GM23338 (cell line): ENCODE measurements at regions not wholly inside any gene's neighbourhood (a gene's known extent, or its start where the extent isn't known, plus 50 kb on each side); places are given as distances from the start of the nearest gene placed in this dataset.

Experiments used
- EZH2 ChIP-seq: fragments of 200-600 bp; sonication (generic); IDR thresholded peaks from one replicate; pipeline ENCODE4 v1.8.0; 2017; ENCODE audit warnings: antibody characterized with exemption, mild to moderate bottlenecking, low read depth; ENCODE audit not compliant: unreplicated experiment
- EZH2phosphoT487 ChIP-seq: fragments of 200-600 bp; sonication (generic); IDR thresholded peaks from one replicate; pipeline ENCODE4 v1.8.1; 2018; ENCODE audit warnings: antibody characterized with exemption; ENCODE audit not compliant: unreplicated experiment
- JUNB ChIP-seq: IDR thresholded peaks from one replicate; pipeline ENCODE4 v1.6.1; 2016; ENCODE audit warnings: antibody characterized with exemption; ENCODE audit not compliant: unreplicated experiment
- NANOG ChIP-seq: IDR thresholded peaks from 2 replicates; pipeline ENCODE4 v1.6.1; 2016; ENCODE audit warnings: antibody characterized with exemption, borderline replicate concordance
- POLR2AphosphoS5 ChIP-seq: IDR thresholded peaks from 2 replicates; pipeline ENCODE4 v1.6.1; 2016; ENCODE audit warnings: antibody characterized with exemption, low read depth
- ZNF114 ChIP-seq: fragments of 250-450 bp; sonication (Bioruptor Pico); IDR thresholded peaks from 2 replicates; pipeline ENCODE4 v1.5.0; 2020; ENCODE audit warnings: mild to moderate bottlenecking, moderate library complexity
- TF ChIP-seq, protein P1 (sequence below), 2 experiments: fragments of 200-600 bp in 1 of 2; sonication (generic) in 1 of 2; conservative IDR thresholded peaks; 2 replicates each; pipeline versions ENCODE4 v1.5.1 to v1.6.1; 2016 to 2017; ENCODE audit warnings: antibody characterized with exemption in 2 of 2, low read depth in 2 of 2, mild to moderate bottlenecking in 2 of 2, moderate library complexity in 1 of 2
- TF ChIP-seq, protein P2 (sequence below): IDR thresholded peaks from one replicate; pipeline ENCODE4 v1.6.1; 2018; ENCODE audit warnings: antibody characterized with exemption; ENCODE audit not compliant: unreplicated experiment
- TF ChIP-seq, protein P3 (sequence below): IDR thresholded peaks from 2 replicates; pipeline ENCODE4 v1.6.1; 2016; ENCODE audit warnings: antibody characterized with exemption

DNA sequence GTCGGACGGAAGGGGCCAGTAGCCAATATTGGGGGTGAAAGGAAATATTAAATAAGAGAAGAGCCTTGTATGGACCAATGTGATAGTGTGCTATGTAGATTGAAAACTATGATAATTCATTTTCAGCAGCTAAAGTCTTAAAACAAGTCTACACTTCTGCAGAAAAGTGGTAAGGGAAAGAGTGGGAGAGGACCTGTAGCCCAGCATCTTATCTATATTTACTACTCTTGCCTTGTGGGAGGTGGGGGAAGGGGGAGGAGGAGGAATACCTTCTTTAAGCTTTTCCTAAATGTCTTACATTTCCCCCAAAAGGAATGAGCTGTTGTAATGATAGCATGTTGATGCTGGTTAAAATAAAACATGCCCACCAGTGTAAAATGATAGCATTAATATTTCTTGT, 220.0 kb upstream of the SPRY1 start:
- no peak for TF ChIP-seq EZH2
- TF ChIP-seq, protein P1, sequence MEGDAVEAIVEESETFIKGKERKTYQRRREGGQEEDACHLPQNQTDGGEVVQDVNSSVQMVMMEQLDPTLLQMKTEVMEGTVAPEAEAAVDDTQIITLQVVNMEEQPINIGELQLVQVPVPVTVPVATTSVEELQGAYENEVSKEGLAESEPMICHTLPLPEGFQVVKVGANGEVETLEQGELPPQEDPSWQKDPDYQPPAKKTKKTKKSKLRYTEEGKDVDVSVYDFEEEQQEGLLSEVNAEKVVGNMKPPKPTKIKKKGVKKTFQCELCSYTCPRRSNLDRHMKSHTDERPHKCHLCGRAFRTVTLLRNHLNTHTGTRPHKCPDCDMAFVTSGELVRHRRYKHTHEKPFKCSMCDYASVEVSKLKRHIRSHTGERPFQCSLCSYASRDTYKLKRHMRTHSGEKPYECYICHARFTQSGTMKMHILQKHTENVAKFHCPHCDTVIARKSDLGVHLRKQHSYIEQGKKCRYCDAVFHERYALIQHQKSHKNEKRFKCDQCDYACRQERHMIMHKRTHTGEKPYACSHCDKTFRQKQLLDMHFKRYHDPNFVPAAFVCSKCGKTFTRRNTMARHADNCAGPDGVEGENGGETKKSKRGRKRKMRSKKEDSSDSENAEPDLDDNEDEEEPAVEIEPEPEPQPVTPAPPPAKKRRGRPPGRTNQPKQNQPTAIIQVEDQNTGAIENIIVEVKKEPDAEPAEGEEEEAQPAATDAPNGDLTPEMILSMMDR (conservative IDR thresholded peaks at IDR 0.05; ENCODE audit: low read depth in 2 of 2) = no peak
- no peak for TF ChIP-seq POLR2AphosphoS5
- TF ChIP-seq, protein P2, sequence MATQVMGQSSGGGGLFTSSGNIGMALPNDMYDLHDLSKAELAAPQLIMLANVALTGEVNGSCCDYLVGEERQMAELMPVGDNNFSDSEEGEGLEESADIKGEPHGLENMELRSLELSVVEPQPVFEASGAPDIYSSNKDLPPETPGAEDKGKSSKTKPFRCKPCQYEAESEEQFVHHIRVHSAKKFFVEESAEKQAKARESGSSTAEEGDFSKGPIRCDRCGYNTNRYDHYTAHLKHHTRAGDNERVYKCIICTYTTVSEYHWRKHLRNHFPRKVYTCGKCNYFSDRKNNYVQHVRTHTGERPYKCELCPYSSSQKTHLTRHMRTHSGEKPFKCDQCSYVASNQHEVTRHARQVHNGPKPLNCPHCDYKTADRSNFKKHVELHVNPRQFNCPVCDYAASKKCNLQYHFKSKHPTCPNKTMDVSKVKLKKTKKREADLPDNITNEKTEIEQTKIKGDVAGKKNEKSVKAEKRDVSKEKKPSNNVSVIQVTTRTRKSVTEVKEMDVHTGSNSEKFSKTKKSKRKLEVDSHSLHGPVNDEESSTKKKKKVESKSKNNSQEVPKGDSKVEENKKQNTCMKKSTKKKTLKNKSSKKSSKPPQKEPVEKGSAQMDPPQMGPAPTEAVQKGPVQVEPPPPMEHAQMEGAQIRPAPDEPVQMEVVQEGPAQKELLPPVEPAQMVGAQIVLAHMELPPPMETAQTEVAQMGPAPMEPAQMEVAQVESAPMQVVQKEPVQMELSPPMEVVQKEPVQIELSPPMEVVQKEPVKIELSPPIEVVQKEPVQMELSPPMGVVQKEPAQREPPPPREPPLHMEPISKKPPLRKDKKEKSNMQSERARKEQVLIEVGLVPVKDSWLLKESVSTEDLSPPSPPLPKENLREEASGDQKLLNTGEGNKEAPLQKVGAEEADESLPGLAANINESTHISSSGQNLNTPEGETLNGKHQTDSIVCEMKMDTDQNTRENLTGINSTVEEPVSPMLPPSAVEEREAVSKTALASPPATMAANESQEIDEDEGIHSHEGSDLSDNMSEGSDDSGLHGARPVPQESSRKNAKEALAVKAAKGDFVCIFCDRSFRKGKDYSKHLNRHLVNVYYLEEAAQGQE = no peak
- TF ChIP-seq ZNF114 (CRISPR knock-in tag) = no peak
- no peak for TF ChIP-seq EZH2phosphoT487
- no peak for TF ChIP-seq NANOG
- TF ChIP-seq, protein P3, sequence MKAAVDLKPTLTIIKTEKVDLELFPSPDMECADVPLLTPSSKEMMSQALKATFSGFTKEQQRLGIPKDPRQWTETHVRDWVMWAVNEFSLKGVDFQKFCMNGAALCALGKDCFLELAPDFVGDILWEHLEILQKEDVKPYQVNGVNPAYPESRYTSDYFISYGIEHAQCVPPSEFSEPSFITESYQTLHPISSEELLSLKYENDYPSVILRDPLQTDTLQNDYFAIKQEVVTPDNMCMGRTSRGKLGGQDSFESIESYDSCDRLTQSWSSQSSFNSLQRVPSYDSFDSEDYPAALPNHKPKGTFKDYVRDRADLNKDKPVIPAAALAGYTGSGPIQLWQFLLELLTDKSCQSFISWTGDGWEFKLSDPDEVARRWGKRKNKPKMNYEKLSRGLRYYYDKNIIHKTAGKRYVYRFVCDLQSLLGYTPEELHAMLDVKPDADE = no peak
- TF ChIP-seq JUNB = no peak
